ENCODE measurements at regions not wholly inside any gene's neighbourhood (a gene's known extent, or its start where the extent isn't known, plus 50 kb on each side); places are given as distances from the start of the nearest gene placed in this dataset.

- no CpG with 5 or more reads among the region's 3 CpGs for WGBS (ENCODE audit: extremely low coverage, insufficient read length, low lambda C conversion rate)
- no peak for DNase-seq
Measured at GRCh38 chr7:122217125-122217524, 73.1 kb upstream of the AASS start.

More at GRCh38 chr7:122217125-122217524, 73.1 kb upstream of the AASS start:
- Histone ChIP-seq H2BK5ac (ENCODE audit: insufficient read length, low read length) (no peak overlapping the region), H2AFZ (ENCODE audit: low read length) (no peak overlapping the region), H3K79me2 (ENCODE audit: insufficient read depth, low read length) (no peaks in the 10 kb centered on the region), H3K79me1 (ENCODE audit: insufficient read depth, low read depth, low read length, poor library complexity, severe bottlenecking) (no peaks in the 10 kb centered on the region), H2BK12ac (ENCODE audit: insufficient read length, low read depth, low read length) (no peak overlapping the region), H3K9me3 (ENCODE audit: control insufficient read depth, low read depth, low read length) (no peaks in the 10 kb centered on the region), H3K14ac (ENCODE audit: insufficient read depth, low read length) (no peak overlapping the region), H2BK15ac (ENCODE audit: low read depth, low read length) (no peak overlapping the region), H3T11ph (ENCODE audit: low read length) (no peak overlapping the region), H3K4me1 (ENCODE audit: insufficient read depth, low read length) (no peaks in the 10 kb centered on the region), H2AK5ac (ENCODE audit: insufficient read length, low read length) (no peak overlapping the region), H3K56ac (ENCODE audit: insufficient read length, low read depth, low read length) (no peak overlapping the region), H3K4ac (ENCODE audit: low read depth, low read length) (no peak overlapping the region), H3K23ac (ENCODE audit: insufficient read length, low read depth, low read length) (no peak overlapping the region), H3K18ac (ENCODE audit: insufficient read length, low read depth, low read length) (no peak overlapping the region), H3K4me2 (ENCODE audit: insufficient read depth, insufficient read length, low read length) (no peak overlapping the region), H2BK120ac (ENCODE audit: low read depth, low read length, poor library complexity, severe bottlenecking) (no peak overlapping the region), H4K20me1 (ENCODE audit: control insufficient read depth, insufficient read depth, insufficient read length) (no peaks in the 10 kb centered on the region), H3K27ac (ENCODE audit: insufficient read length, low read depth, low read length) (no peak overlapping the region), H2BK20ac (ENCODE audit: low read depth, low read length, poor library complexity, severe bottlenecking) (no peak overlapping the region), H3K27me3 (ENCODE audit: insufficient read depth, low read length) (no peaks in the 10 kb centered on the region), H4K91ac (ENCODE audit: insufficient read length, low read depth, low read length) (no peak overlapping the region), H4K8ac (replicated peaks; ENCODE audit: insufficient read length, low read depth, low read length) (no peak overlapping the region), H3K9ac (ENCODE audit: extremely low read depth, insufficient read length, low read length) (no peak overlapping the region), H3K23me2 (ENCODE audit: insufficient read length, low read depth, low read length, poor library complexity, severe bottlenecking) (no peaks in the 10 kb centered on the region), H4K5ac (ENCODE audit: insufficient read length, low read depth, low read length) (no peak overlapping the region)
- no peak for TF ChIP-seq CTCF (conservative IDR thresholded peaks at IDR 0.05)
- H3K27me3 Mint-ChIP-seq (ENCODE audit: low read depth) = no peaks in the 10 kb centered on the region
- H3K9me3 Mint-ChIP-seq = no peaks in the 10 kb centered on the region
- H3K4me3 Mint-ChIP-seq = no peak overlapping the region
- no peaks in the 10 kb centered on the region for H3K4me1 Mint-ChIP-seq
- no peak overlapping the region for H3K27ac Mint-ChIP-seq
- H3K36me3 Mint-ChIP-seq (ENCODE audit: insufficient read depth in 1 of 3, low read depth in 3 of 3) = no peaks in the 10 kb centered on the region

All from H9 (cell line).